H9 (cell line): ENCODE measurements at regions not wholly inside any gene's neighbourhood (a gene's known extent, or its start where the extent isn't known, plus 50 kb on each side); places are given as distances from the start of the nearest gene placed in this dataset.

Source experiments
- DNase-seq: peaks from one replicate; pipeline ENCODE4 v3.0.0-alpha.2; 2017
- H2AFZ ChIP-seq: one replicate; pipeline ENCODE4 v1.6.1; 2013; ENCODE audit warnings: mild to moderate bottlenecking, low read length, control low read depth, moderate library complexity
- H2AK5ac ChIP-seq: 2 replicates; pipeline ENCODE4 v1.6.1; 2013; ENCODE audit warnings: low read length, control low read depth, mixed read lengths; ENCODE audit not compliant: insufficient read length
- H2BK120ac ChIP-seq: one replicate; pipeline ENCODE4 v1.6.1; 2013; ENCODE audit warnings: low read depth, mild to moderate bottlenecking, low read length, control low read depth, inconsistent platforms; ENCODE audit not compliant: poor library complexity, severe bottlenecking
- H2BK12ac ChIP-seq: 2 replicates; pipeline ENCODE4 v1.6.1; 2013; ENCODE audit warnings: low read length, control low read depth, mixed read lengths, low read depth; ENCODE audit not compliant: insufficient read length
- H2BK15ac ChIP-seq: 2 replicates; pipeline ENCODE4 v1.6.1; 2013; ENCODE audit warnings: low read depth, low read length, control low read depth
- H2BK20ac ChIP-seq: one replicate; pipeline ENCODE4 v1.6.1; 2013; ENCODE audit warnings: low read depth, mild to moderate bottlenecking, low read length, control low read depth, inconsistent platforms; ENCODE audit not compliant: poor library complexity, severe bottlenecking
- H2BK5ac ChIP-seq: 2 replicates; pipeline ENCODE4 v1.6.1; 2013; ENCODE audit warnings: low read length, control low read depth, mixed read lengths; ENCODE audit not compliant: insufficient read length
- H3K14ac ChIP-seq: 2 replicates; pipeline ENCODE4 v1.6.1; 2013; ENCODE audit warnings: low read length, control low read depth; ENCODE audit not compliant: insufficient read depth
- H3K18ac ChIP-seq: 2 replicates; pipeline ENCODE4 v1.6.1; 2013; ENCODE audit warnings: low read depth, mild to moderate bottlenecking, mixed read lengths, low read length, control low read depth; ENCODE audit not compliant: insufficient read length
- H3K23ac ChIP-seq: 2 replicates; pipeline ENCODE4 v1.6.1; 2013; ENCODE audit warnings: low read length, control low read depth, mixed read lengths, low read depth; ENCODE audit not compliant: insufficient read length
- H3K23me2 ChIP-seq: 2 replicates; pipeline ENCODE4 v1.6.1; 2013; ENCODE audit warnings: low read depth, mild to moderate bottlenecking, mixed read lengths, low read length, control low read depth; ENCODE audit not compliant: insufficient read length, poor library complexity, severe bottlenecking
- H3K27ac ChIP-seq: 2 replicates; pipeline ENCODE4 v1.5.1; 2013; ENCODE audit warnings: low read length, control low read depth, mixed read lengths, low read depth; ENCODE audit not compliant: insufficient read length
- H3K27me3 ChIP-seq: 2 replicates; pipeline ENCODE4 v1.6.1; 2013; ENCODE audit warnings: low read length, control low read depth, inconsistent platforms; ENCODE audit not compliant: insufficient read depth
- H3K4ac ChIP-seq: 2 replicates; pipeline ENCODE4 v1.6.1; 2013; ENCODE audit warnings: low read depth, mild to moderate bottlenecking, control low read depth, inconsistent platforms, low read length, moderate library complexity
- H3K4me1 ChIP-seq: 2 replicates; pipeline ENCODE4 v1.6.1; 2013; ENCODE audit warnings: low read length, control low read depth, inconsistent platforms; ENCODE audit not compliant: insufficient read depth
- H3K4me2 ChIP-seq: 2 replicates; pipeline ENCODE4 v1.6.1; 2013; ENCODE audit warnings: low read length, control low read depth, mixed read lengths; ENCODE audit not compliant: insufficient read length, insufficient read depth
- H3K56ac ChIP-seq: 2 replicates; pipeline ENCODE4 v1.6.1; 2013; ENCODE audit warnings: low read depth, mild to moderate bottlenecking, mixed read lengths, low read length, control low read depth; ENCODE audit not compliant: insufficient read length
- H3K79me1 ChIP-seq: 2 replicates; pipeline ENCODE4 v1.6.1; 2013; ENCODE audit warnings: low read depth, mild to moderate bottlenecking, moderate library complexity, low read length, control low read depth, inconsistent platforms; ENCODE audit not compliant: insufficient read depth, poor library complexity, severe bottlenecking
- H3K79me2 ChIP-seq: 2 replicates; pipeline ENCODE4 v1.6.1; 2013; ENCODE audit warnings: low read length, control low read depth, inconsistent platforms; ENCODE audit not compliant: insufficient read depth
- H3K9ac ChIP-seq: 2 replicates; pipeline ENCODE4 v1.6.1; 2013; ENCODE audit warnings: low read length, control low read depth, mixed read lengths; ENCODE audit not compliant: insufficient read length; ENCODE audit errors: extremely low read depth
- H3K9me3 ChIP-seq: one replicate; pipeline ENCODE4 v1.6.1; 2013; ENCODE audit warnings: low read depth, low read length, inconsistent platforms; ENCODE audit not compliant: control insufficient read depth
- H3T11ph ChIP-seq: one replicate; pipeline ENCODE4 v1.6.1; 2013; ENCODE audit warnings: mild to moderate bottlenecking, low read length, control low read depth, inconsistent platforms
- H4K20me1 ChIP-seq: one replicate; pipeline ENCODE4 v1.6.1; 2013; ENCODE audit not compliant: control insufficient read depth, insufficient read length, insufficient read depth
- H4K5ac ChIP-seq: 2 replicates; pipeline ENCODE4 v1.6.1; 2013; ENCODE audit warnings: low read depth, mild to moderate bottlenecking, mixed read lengths, low read length, control low read depth; ENCODE audit not compliant: insufficient read length
- H4K8ac ChIP-seq: replicated peaks from 2 replicates; pipeline ENCODE4 v1.6.1; 2013; ENCODE audit warnings: low read length, control low read depth, mixed read lengths, low read depth; ENCODE audit not compliant: insufficient read length
- H4K91ac ChIP-seq: 2 replicates; pipeline ENCODE4 v1.6.1; 2013; ENCODE audit warnings: low read depth, mild to moderate bottlenecking, moderate library complexity, mixed read lengths, low read length, control low read depth; ENCODE audit not compliant: insufficient read length
- H3K27ac Mint-ChIP-seq, 3 experiments: 2 replicates in 2 of 3; 3 replicates in 1 of 3; pipeline ENCODE4 v1.8.0; 2020 to 2021; ENCODE audit warnings: mixed read lengths in 3 of 3, mild to moderate bottlenecking in 1 of 3, moderate library complexity in 1 of 3
- H3K27me3 Mint-ChIP-seq: 2 replicates; pipeline ENCODE4 v1.8.0; 2021; ENCODE audit warnings: low read depth, mild to moderate bottlenecking, moderate library complexity, mixed read lengths
- H3K36me3 Mint-ChIP-seq, 3 experiments: 2 replicates in 2 of 3; 3 replicates in 1 of 3; pipeline ENCODE4 v1.8.0; 2020 to 2021; ENCODE audit warnings: low read depth in 3 of 3, mixed read lengths in 3 of 3; ENCODE audit not compliant: insufficient read depth in 1 of 3
- H3K4me1 Mint-ChIP-seq, 2 experiments: 2 replicates each; pipeline ENCODE4 v1.8.0; 2020; ENCODE audit warnings: mixed read lengths in 2 of 2
- H3K4me3 Mint-ChIP-seq, 2 experiments: 2 replicates in 1 of 2; 3 replicates in 1 of 2; pipeline ENCODE4 v1.8.0; 2020 to 2021; ENCODE audit warnings: mild to moderate bottlenecking in 2 of 2, mixed read lengths in 2 of 2, moderate library complexity in 1 of 2
- H3K9me3 Mint-ChIP-seq, 2 experiments: 2 replicates in 1 of 2; 3 replicates in 1 of 2; pipeline ENCODE4 v1.8.0; 2020; ENCODE audit warnings: mild to moderate bottlenecking in 2 of 2, mixed read lengths in 2 of 2, moderate library complexity in 1 of 2
- WGBS: extraction: QIAGEN DNeasy Blood & Tissue Kit; methylation state at CpG from one replicate; pipeline ENCODE4 v1.1.7; 2013; ENCODE audit warnings: missing lambda C conversion rate, low lambda C conversion rate, mixed read lengths; ENCODE audit not compliant: insufficient read length; ENCODE audit errors: extremely low coverage; 5-methylcytosine and 5-hydroxymethylcytosine counted together
- TF ChIP-seq, protein P1 (sequence below): fragments of 200-600 bp; sonication (generic); conservative IDR thresholded peaks from 3 replicates; pipeline ENCODE4 v1.8.0; 2021; ENCODE audit warnings: antibody characterized with exemption, mild to moderate bottlenecking

GRCh38 chr21:17368748-17369363, 144.0 kb upstream of the CXADR start:
- Histone ChIP-seq H3K27ac (no peak overlapping the region), H3K23ac (no peak overlapping the region), H2AK5ac (no peak overlapping the region), H4K5ac (no peak overlapping the region), H3K56ac (no peak overlapping the region), H3K14ac (no peak overlapping the region), H2BK20ac (no peak overlapping the region), H2BK12ac (no peak overlapping the region), H2AFZ (no peak overlapping the region), H3K4ac (no peak overlapping the region), H3K9ac (no peak overlapping the region), H3K27me3 (no peaks in the 10 kb centered on the region), H3K18ac (no peak overlapping the region), H3K9me3 (no peaks in the 10 kb centered on the region), H2BK15ac (no peak overlapping the region), H3K23me2 (no peaks in the 10 kb centered on the region), H3K4me1 (no peaks in the 10 kb centered on the region; the same call in 1 of the 2 replicates), H3T11ph (no peak overlapping the region), H4K91ac (no peak overlapping the region), H3K79me1 (no peaks in the 10 kb centered on the region), H2BK5ac (no peak overlapping the region), H4K8ac (no peak overlapping the region), H4K20me1 (no peaks in the 10 kb centered on the region), H3K4me2 (no peak overlapping the region), H3K79me2 (no peaks in the 10 kb centered on the region), H2BK120ac (no peak overlapping the region)
- no peak overlapping the region for H3K27ac Mint-ChIP-seq
- no peaks in the 10 kb centered on the region for H3K27me3 Mint-ChIP-seq
- no peak for DNase-seq
- H3K4me1 Mint-ChIP-seq, result peaks cover 22 to 26% of the 10 kb centered on the region in 2 experiments
- peaks cover 2 to 5% of the 10 kb centered on the region in 2 experiments; a peak in 3 of 5 replicates for H3K9me3 Mint-ChIP-seq
- peaks cover 0 to 6% (median 0%) of the 10 kb centered on the region in 3 experiments; a peak in 2 of 7 replicates for H3K36me3 Mint-ChIP-seq
- H3K4me3 Mint-ChIP-seq, result no peak overlapping the region
- WGBS, result no CpG with 5 or more reads among the region's 3 CpGs
- TF ChIP-seq, protein P1, sequence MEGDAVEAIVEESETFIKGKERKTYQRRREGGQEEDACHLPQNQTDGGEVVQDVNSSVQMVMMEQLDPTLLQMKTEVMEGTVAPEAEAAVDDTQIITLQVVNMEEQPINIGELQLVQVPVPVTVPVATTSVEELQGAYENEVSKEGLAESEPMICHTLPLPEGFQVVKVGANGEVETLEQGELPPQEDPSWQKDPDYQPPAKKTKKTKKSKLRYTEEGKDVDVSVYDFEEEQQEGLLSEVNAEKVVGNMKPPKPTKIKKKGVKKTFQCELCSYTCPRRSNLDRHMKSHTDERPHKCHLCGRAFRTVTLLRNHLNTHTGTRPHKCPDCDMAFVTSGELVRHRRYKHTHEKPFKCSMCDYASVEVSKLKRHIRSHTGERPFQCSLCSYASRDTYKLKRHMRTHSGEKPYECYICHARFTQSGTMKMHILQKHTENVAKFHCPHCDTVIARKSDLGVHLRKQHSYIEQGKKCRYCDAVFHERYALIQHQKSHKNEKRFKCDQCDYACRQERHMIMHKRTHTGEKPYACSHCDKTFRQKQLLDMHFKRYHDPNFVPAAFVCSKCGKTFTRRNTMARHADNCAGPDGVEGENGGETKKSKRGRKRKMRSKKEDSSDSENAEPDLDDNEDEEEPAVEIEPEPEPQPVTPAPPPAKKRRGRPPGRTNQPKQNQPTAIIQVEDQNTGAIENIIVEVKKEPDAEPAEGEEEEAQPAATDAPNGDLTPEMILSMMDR, result no peak
